ENCODE measurements at regions not wholly inside any gene's neighbourhood (a gene's known extent, or its start where the extent isn't known, plus 50 kb on each side); places are given as distances from the start of the nearest gene placed in this dataset.

- no peaks in the 10 kb centered on the region for H3K27me3 ChIP-seq
- no peaks in the 10 kb centered on the region for H3K9me3 ChIP-seq
- no peak overlapping the region for H3K4me3 ChIP-seq
- no peak overlapping the region for H3K27ac ChIP-seq
- no peaks in the 10 kb centered on the region for H3K4me1 ChIP-seq
- H3K36me3 ChIP-seq = no peaks in the 10 kb centered on the region
- DNase-seq = no peak
- intact Hi-C loops (cut with DNase I) = no loop called here
- TF ChIP-seq, protein P1, sequence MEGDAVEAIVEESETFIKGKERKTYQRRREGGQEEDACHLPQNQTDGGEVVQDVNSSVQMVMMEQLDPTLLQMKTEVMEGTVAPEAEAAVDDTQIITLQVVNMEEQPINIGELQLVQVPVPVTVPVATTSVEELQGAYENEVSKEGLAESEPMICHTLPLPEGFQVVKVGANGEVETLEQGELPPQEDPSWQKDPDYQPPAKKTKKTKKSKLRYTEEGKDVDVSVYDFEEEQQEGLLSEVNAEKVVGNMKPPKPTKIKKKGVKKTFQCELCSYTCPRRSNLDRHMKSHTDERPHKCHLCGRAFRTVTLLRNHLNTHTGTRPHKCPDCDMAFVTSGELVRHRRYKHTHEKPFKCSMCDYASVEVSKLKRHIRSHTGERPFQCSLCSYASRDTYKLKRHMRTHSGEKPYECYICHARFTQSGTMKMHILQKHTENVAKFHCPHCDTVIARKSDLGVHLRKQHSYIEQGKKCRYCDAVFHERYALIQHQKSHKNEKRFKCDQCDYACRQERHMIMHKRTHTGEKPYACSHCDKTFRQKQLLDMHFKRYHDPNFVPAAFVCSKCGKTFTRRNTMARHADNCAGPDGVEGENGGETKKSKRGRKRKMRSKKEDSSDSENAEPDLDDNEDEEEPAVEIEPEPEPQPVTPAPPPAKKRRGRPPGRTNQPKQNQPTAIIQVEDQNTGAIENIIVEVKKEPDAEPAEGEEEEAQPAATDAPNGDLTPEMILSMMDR (IDR thresholded peaks at IDR 0.05) = no peak
- no peak for ATAC-seq
These were observed 164.2 kb downstream of the ICE1 start for GRCh38 chr5:5586721-5587120.

GRCh38 chr5:5585751-5586341, 163.4 kb downstream of the ICE1 start:
- intact Hi-C loops (cut with DNase I) = no loop called here
- H3K27ac ChIP-seq = no peak overlapping the region
- ATAC-seq = no peak

DNA sequence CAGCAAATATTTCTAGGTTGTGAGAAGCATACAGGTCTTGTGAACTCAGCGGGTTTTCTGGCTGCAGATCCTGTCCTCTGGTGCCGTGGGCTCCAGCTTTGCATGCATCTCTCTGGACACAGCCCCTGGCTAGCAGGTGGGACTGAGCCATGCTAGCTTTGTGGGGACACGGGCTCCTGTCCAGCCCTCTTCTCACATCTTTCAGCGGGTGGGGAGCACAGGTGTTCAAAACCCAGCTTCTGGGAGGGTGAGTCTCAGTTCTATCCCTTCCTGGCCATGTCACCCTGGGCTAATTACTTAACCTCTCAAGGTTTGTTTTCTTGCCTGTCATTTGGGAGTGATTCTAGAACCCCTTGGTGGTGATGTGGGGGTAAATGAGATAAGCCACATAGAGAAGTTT, 162.3 kb downstream of the ICE1 start:
- intact Hi-C loops (cut with DNase I) = no loop called here

More at GRCh38 chr5:5585751-5586341, 163.4 kb downstream of the ICE1 start:
- no peak for DNase-seq
- Histone ChIP-seq H3K36me3 (no peaks in the 10 kb centered on the region), H3K4me1 (no peaks in the 10 kb centered on the region), H3K27me3 (no peaks in the 10 kb centered on the region), H3K4me3 (no peak overlapping the region), H3K9me3 (no peaks in the 10 kb centered on the region)
- TF ChIP-seq, protein P1 (IDR thresholded peaks at IDR 0.05) = no peak

DNA sequence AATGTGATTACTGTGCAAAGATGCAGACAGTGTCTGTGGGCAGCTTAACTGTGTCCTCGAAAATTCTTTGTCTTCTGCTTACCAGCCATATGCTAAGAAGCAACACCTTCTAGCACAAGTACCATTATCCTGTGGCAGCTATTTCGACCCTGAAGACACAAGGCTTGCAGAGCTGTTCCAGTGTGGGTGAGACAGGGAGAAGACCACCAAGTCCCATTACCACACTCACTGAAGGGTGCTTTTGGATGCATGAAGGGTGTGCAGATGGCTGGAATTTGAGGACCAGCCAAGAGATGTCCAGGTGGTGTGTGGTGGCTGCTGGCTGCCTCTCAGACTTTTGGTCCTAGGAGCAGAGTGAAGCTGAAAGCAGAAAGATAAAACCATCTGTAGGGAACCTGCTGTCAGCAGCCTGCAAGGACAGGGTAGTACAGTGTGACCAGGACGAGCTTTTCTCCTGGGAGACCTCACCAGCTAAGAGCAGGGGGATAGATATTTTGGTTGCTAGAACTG, 161.8 kb downstream of the ICE1 start:
- Histone ChIP-seq H3K36me3 (no peaks in the 10 kb centered on the region), H3K4me3 (no peak overlapping the region), H3K9me3 (no peaks in the 10 kb centered on the region), H3K27me3 (no peaks in the 10 kb centered on the region), H3K4me1 (no peaks in the 10 kb centered on the region), H3K27ac (no peak overlapping the region)
- intact Hi-C loops (cut with DNase I) = no loop called here
- TF ChIP-seq, protein P1 (IDR thresholded peaks at IDR 0.05) = no peak
- no peak for ATAC-seq
- DNase-seq = no peak

More for the DNA sequence above, 162.3 kb downstream of the ICE1 start:
- TF ChIP-seq, protein P1 (IDR thresholded peaks at IDR 0.05) = no peak
- no peak overlapping the region for H3K4me3 ChIP-seq
- H3K9me3 ChIP-seq = no peaks in the 10 kb centered on the region
- ATAC-seq (no peak), DNase-seq (no peak)
- H3K27ac ChIP-seq = no peak overlapping the region
- no peaks in the 10 kb centered on the region for H3K27me3 ChIP-seq
- no peaks in the 10 kb centered on the region for H3K36me3 ChIP-seq
- H3K4me1 ChIP-seq = no peaks in the 10 kb centered on the region

- H3K36me3 ChIP-seq = no peaks in the 10 kb centered on the region
- intact Hi-C loops (cut with DNase I) = no loop called here
- no peak for DNase-seq
- TF ChIP-seq, protein P1 (IDR thresholded peaks at IDR 0.05) = no peak
- no peaks in the 10 kb centered on the region for H3K9me3 ChIP-seq
- no peak overlapping the region for H3K4me3 ChIP-seq
- ATAC-seq = no peak
- H3K27ac ChIP-seq = no peak overlapping the region
- H3K27me3 ChIP-seq = no peaks in the 10 kb centered on the region
- H3K4me1 ChIP-seq = no peaks in the 10 kb centered on the region
These were observed 161.4 kb downstream of the ICE1 start for GRCh38 chr5:5583832-5584231.
